Mucosa of descending colon (tissue), 3 donors: ENCODE measurements at regions not wholly inside any gene's neighbourhood (a gene's known extent, or its start where the extent isn't known, plus 50 kb on each side); places are given as distances from the start of the nearest gene placed in this dataset.

Experiments
- ATAC-seq: fragments of 200-7000 bp; cut with Tn5 transposase; one replicate; pipeline ENCODE4 v1.9.1; 2020; ENCODE audit warnings: mild to moderate bottlenecking, moderate library complexity
- DNase-seq, 3 donors: peaks; one replicate each; pipeline ENCODE4 v3.0.0-alpha.2; 2020
- H3K36me3 ChIP-seq: fragments of 200-600 bp; one replicate; pipeline ENCODE4 v1.8.0; 2021; ENCODE audit warnings: low read depth, mild to moderate bottlenecking
- H3K4me1 ChIP-seq: fragments of 200-600 bp; one replicate; pipeline ENCODE4 v1.8.0; 2021; ENCODE audit warnings: low read depth, mild to moderate bottlenecking
- H3K4me3 ChIP-seq: fragments of 200-600 bp; one replicate; pipeline ENCODE4 v1.8.0; 2021; ENCODE audit warnings: mild to moderate bottlenecking
- H3K9me3 ChIP-seq: fragments of 200-600 bp; one replicate; pipeline ENCODE4 v1.8.0; 2021; ENCODE audit warnings: mild to moderate bottlenecking
- CTCF ChIP-seq: fragments of 200-600 bp; IDR thresholded peaks from one replicate; pipeline ENCODE4 v1.8.0; 2022; ENCODE audit warnings: antibody characterized with exemption, mild to moderate bottlenecking
- intact Hi-C, 2 donors: fragments of 100-400 bp; cut with DNase I in 1 of 2; cut with micrococcal nuclease in 1 of 2; formaldehyde crosslinking; loops; one replicate each; pipeline versions ENCODE4 v1.11.0 to v1.11.1; 2022; cut with DNase I, micrococcal nuclease
- donor health status: DM: no; HTN: no; CAD: no; lungs with moderate emphysema.
- donor health status: DM: no; HTN: no; CAD: no.
- donor health status: DM: no; HTN: yes; CAD: no.

GRCh38 chr1:43034195-43034658 lies 75.6 kb upstream of the SLC2A1 start:
- Histone ChIP-seq H3K9me3 (no peaks in the 10 kb centered on the region), H3K4me3 (no peak overlapping the region), H3K36me3 (no peaks in the 10 kb centered on the region), H3K4me1 (no peaks in the 10 kb centered on the region)
- DNase-seq (peak in 2 of 3 donors; percentile 38 to 41), ATAC-seq (peak; percentile 85)
- TF ChIP-seq CTCF: no peak
- intact Hi-C loops: no loop called here

DNA sequence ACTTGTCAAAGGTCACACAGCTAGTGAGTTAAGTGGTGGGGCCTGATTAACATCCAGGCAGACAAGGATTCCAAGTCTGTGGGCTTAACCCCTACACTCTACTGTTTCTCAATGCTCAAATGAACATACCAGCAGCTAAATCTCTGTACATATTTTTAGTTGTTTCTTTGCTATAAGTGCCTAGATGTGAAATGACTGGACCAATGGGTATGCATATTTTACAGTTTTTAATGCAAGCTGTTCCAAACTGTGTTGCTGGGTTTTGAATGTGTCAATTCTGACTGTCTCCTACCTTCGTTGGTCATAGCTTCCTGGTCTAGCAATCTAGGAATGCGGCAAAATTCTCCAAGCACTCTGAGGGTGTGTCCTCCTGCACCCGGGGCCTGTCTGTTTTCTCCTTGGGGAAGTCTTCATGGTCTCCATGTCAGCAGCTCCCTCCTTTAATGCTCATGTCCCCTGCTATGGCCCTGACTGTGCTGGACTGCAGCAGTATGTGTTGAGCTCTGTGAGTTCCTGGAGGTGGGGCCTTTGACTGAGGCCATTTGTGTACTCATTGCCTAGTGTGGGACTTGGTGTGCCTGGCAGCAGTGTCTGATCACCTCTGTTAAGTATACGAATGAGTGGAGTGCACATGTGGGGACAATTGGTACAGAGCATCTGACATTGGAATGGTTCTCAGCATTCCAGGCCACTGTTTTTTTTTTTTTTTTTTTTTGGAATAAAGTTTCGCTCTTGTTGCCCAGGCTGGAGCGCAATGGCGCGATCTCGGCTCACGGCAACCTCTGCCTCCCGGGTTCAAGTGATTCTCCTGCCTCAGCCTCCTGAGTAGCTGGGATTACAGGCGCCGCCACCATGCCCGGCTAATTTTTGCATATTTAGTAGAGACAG lies 72.9 kb upstream of the SLC2A1 start:
- no peaks in the 10 kb centered on the region for H3K36me3 ChIP-seq
- H3K9me3 ChIP-seq: no peaks in the 10 kb centered on the region
- intact Hi-C loops: no loop called here
- no peak overlapping the region for H3K4me3 ChIP-seq
- H3K4me1 ChIP-seq: no peaks in the 10 kb centered on the region
- DNase-seq: peak in 1 of 3 donors; percentile 12
- peak; percentile 62 for ATAC-seq
- TF ChIP-seq CTCF: no peak

GRCh38 chr1:43024905-43025304 lies 66.2 kb upstream of the SLC2A1 start:
- no peak overlapping the region for H3K4me3 ChIP-seq
- no peaks in the 10 kb centered on the region for H3K4me1 ChIP-seq
- no peak for DNase-seq
- H3K9me3 ChIP-seq: no peaks in the 10 kb centered on the region
- intact Hi-C loops: no loop called here
- TF ChIP-seq CTCF: no peak
- H3K36me3 ChIP-seq: no peaks in the 10 kb centered on the region
- ATAC-seq: no peak

- no peak for TF ChIP-seq CTCF
- intact Hi-C loops: no loop called here
- Histone ChIP-seq H3K4me3 (no peak overlapping the region), H3K4me1 (no peaks in the 10 kb centered on the region), H3K36me3 (no peaks in the 10 kb centered on the region), H3K9me3 (no peaks in the 10 kb centered on the region)
- ATAC-seq: no peak
- no peak for DNase-seq
These were observed 63.1 kb upstream of the SLC2A1 start for GRCh38 chr1:43021547-43022474.

- intact Hi-C loops: no loop called here
- ATAC-seq: no peak
These were observed 60.6 kb upstream of the SLC2A1 start for GRCh38 chr1:43019226-43019625.

More at GRCh38 chr1:43019226-43019625, 60.6 kb upstream of the SLC2A1 start:
- no peaks in the 10 kb centered on the region for H3K36me3 ChIP-seq
- DNase-seq: no peak
- no peaks in the 10 kb centered on the region for H3K4me1 ChIP-seq
- no peaks in the 10 kb centered on the region for H3K9me3 ChIP-seq
- no peak for TF ChIP-seq CTCF
- no peak overlapping the region for H3K4me3 ChIP-seq
